ENCODE measurements at regions not wholly inside any gene's neighbourhood (a gene's known extent, or its start where the extent isn't known, plus 50 kb on each side); places are given as distances from the start of the nearest gene placed in this dataset.

GRCh38 chr16:65600046-65600445 lies 478.2 kb upstream of the CDH11 start:
- DNase-seq (ENCODE audit: low read depth, low spot score) = peak; percentile 9
- Mint-ChIP-seq H3K4me3 (peak overlapping the region; percentile 10), H3K27ac (ENCODE audit: unreplicated experiment) (peak overlapping the region; percentile 13)

GRCh38 chr16:65598621-65599020 lies 476.8 kb upstream of the CDH11 start:
- TF ChIP-seq CTCF (conservative IDR thresholded peaks at IDR 0.05) = no peak
- Mint-ChIP-seq H3K27me3 (ENCODE audit: low read depth) (peaks cover 12% of the 10 kb centered on the region), H3K36me3 (ENCODE audit: low read depth) (peaks cover 6% of the 10 kb centered on the region), H3K4me1 (peaks cover 33% of the 10 kb centered on the region), H3K4me3 (no peak overlapping the region), H3K27ac (ENCODE audit: unreplicated experiment) (peak overlapping the region; percentile 6), H3K9me3 (peaks cover 18% of the 10 kb centered on the region)
- peak; percentile 3 for DNase-seq (ENCODE audit: low read depth, low spot score)

More at GRCh38 chr16:65600046-65600445, 478.2 kb upstream of the CDH11 start:
- H3K27me3 Mint-ChIP-seq (ENCODE audit: low read depth) = peaks cover 9% of the 10 kb centered on the region
- no peak for TF ChIP-seq CTCF (conservative IDR thresholded peaks at IDR 0.05)
- H3K36me3 Mint-ChIP-seq (ENCODE audit: low read depth) = peaks cover 6% of the 10 kb centered on the region
- H3K4me1 Mint-ChIP-seq = peaks cover 33% of the 10 kb centered on the region
- peaks cover 18% of the 10 kb centered on the region for H3K9me3 Mint-ChIP-seq

GRCh38 chr16:65583498-65583897 lies 461.6 kb upstream of the CDH11 start:
- Mint-ChIP-seq H3K9me3 (no peaks in the 10 kb centered on the region), H3K27me3 (ENCODE audit: low read depth) (peaks cover 7% of the 10 kb centered on the region), H3K4me1 (peaks cover 4% of the 10 kb centered on the region), H3K4me3 (no peak overlapping the region), H3K36me3 (ENCODE audit: low read depth) (no peaks in the 10 kb centered on the region), H3K27ac (ENCODE audit: unreplicated experiment) (no peak overlapping the region)
- no peak for DNase-seq (ENCODE audit: low read depth, low spot score)
- no peak for TF ChIP-seq CTCF (conservative IDR thresholded peaks at IDR 0.05)

GRCh38 chr16:65579050-65579449 lies 457.2 kb upstream of the CDH11 start:
- Mint-ChIP-seq H3K27ac (ENCODE audit: unreplicated experiment) (no peak overlapping the region), H3K36me3 (ENCODE audit: low read depth) (no peaks in the 10 kb centered on the region), H3K4me1 (peaks cover 13% of the 10 kb centered on the region), H3K4me3 (no peak overlapping the region), H3K9me3 (no peaks in the 10 kb centered on the region), H3K27me3 (ENCODE audit: low read depth) (peaks cover 22% of the 10 kb centered on the region)
- no peak for TF ChIP-seq CTCF (conservative IDR thresholded peaks at IDR 0.05)
- no peak for DNase-seq (ENCODE audit: low read depth, low spot score)

GRCh38 chr16:65576631-65577030 lies 454.8 kb upstream of the CDH11 start:
- Mint-ChIP-seq H3K36me3 (ENCODE audit: low read depth) (no peaks in the 10 kb centered on the region), H3K27me3 (ENCODE audit: low read depth) (peaks cover 29% of the 10 kb centered on the region), H3K27ac (ENCODE audit: unreplicated experiment) (no peak overlapping the region), H3K9me3 (no peaks in the 10 kb centered on the region), H3K4me3 (no peak overlapping the region), H3K4me1 (peaks cover 24% of the 10 kb centered on the region)
- no peak for DNase-seq (ENCODE audit: low read depth, low spot score)
- TF ChIP-seq CTCF (conservative IDR thresholded peaks at IDR 0.05) = no peak

- Mint-ChIP-seq H3K27ac (ENCODE audit: unreplicated experiment) (no peak overlapping the region), H3K4me3 (no peak overlapping the region), H3K9me3 (peaks cover under 1% of the 10 kb centered on the region), H3K4me1 (peaks cover 24% of the 10 kb centered on the region), H3K36me3 (ENCODE audit: low read depth) (peaks cover under 1% of the 10 kb centered on the region), H3K27me3 (ENCODE audit: low read depth) (peaks cover 29% of the 10 kb centered on the region)
- TF ChIP-seq CTCF (conservative IDR thresholded peaks at IDR 0.05) = no peak
- DNase-seq (ENCODE audit: low read depth, low spot score) = no peak
These were observed 454.3 kb upstream of the CDH11 start for GRCh38 chr16:65576139-65576538.
